GM23248 (cell line): ENCODE measurements at regions not wholly inside any gene's neighbourhood (a gene's known extent, or its start where the extent isn't known, plus 50 kb on each side); places are given as distances from the start of the nearest gene placed in this dataset.

ENCODE experiments used
- EZH2 ChIP-seq: fragments of 200-600 bp; sonication (generic); IDR thresholded peaks from 2 replicates; pipeline ENCODE4 v1.6.1; 2018; ENCODE audit warnings: antibody characterized with exemption, mild to moderate bottlenecking; ENCODE audit not compliant: insufficient read depth, poor library complexity, severe bottlenecking
- EZH2phosphoT487 ChIP-seq: fragments of 200-600 bp; sonication (generic); IDR thresholded peaks from 2 replicates; pipeline ENCODE4 v1.6.1; 2018; ENCODE audit warnings: antibody characterized with exemption, moderate library complexity, mild to moderate bottlenecking, low read depth; ENCODE audit not compliant: insufficient read depth

GRCh38 chr2:128600581-128601297, 282.1 kb upstream of the HS6ST1 start:
- TF ChIP-seq EZH2 (no peak), EZH2phosphoT487 (no peak)
